Inflammatory macrophage (primary cell): ENCODE measurements at regions not wholly inside any gene's neighbourhood (a gene's known extent, or its start where the extent isn't known, plus 50 kb on each side); places are given as distances from the start of the nearest gene placed in this dataset.

Source experiments
- DNase-seq, 2 donors: peaks; one replicate each; pipeline ENCODE4 v3.0.0-alpha.2; 2020 to 2022

- DNase-seq = no peak
Measured at GRCh38 chr7:113825832-113826231, 93.0 kb downstream of the PPP1R3A start.

GRCh38 chr7:113824117-113824823 is 94.5 kb downstream of the PPP1R3A start:
- no peak for DNase-seq

GRCh38 chr7:113819474-113819873 is 99.3 kb downstream of the PPP1R3A start:
- no peak for DNase-seq

GRCh38 chr7:113816639-113817038 is 102.2 kb downstream of the PPP1R3A start:
- no peak for DNase-seq

- no peak for DNase-seq
Measured at GRCh38 chr7:113813471-113813870, 105.3 kb downstream of the PPP1R3A start.

GRCh38 chr7:113812591-113813255 is 106.1 kb downstream of the PPP1R3A start:
- DNase-seq = no peak

- DNase-seq = no peak
Measured at GRCh38 chr7:113810080-113810744, 108.6 kb downstream of the PPP1R3A start.

GRCh38 chr7:113809581-113809980 is 109.2 kb downstream of the PPP1R3A start:
- no peak for DNase-seq

- DNase-seq = no peak
Measured at GRCh38 chr7:113806633-113807327, 112.0 kb downstream of the PPP1R3A start.

- DNase-seq = no peak
Measured at GRCh38 chr7:113805976-113806375, 112.8 kb downstream of the PPP1R3A start.

GRCh38 chr7:113804475-113805095 is 114.2 kb downstream of the PPP1R3A start:
- no peak for DNase-seq

GRCh38 chr7:113801751-113802150 is 117.1 kb downstream of the PPP1R3A start:
- no peak for DNase-seq

GRCh38 chr7:113800826-113801225 is 118.0 kb downstream of the PPP1R3A start:
- no peak for DNase-seq

GRCh38 chr7:113799896-113800295 is 118.9 kb downstream of the PPP1R3A start:
- no peak for DNase-seq

GRCh38 chr7:113797420-113798010 is 121.3 kb downstream of the PPP1R3A start:
- no peak for DNase-seq

GRCh38 chr7:113796557-113796956 is 122.3 kb downstream of the PPP1R3A start:
- peak; percentile 7 to 8 for DNase-seq

GRCh38 chr7:113794573-113794972 is 124.2 kb downstream of the PPP1R3A start:
- DNase-seq = no peak

GRCh38 chr7:113793171-113793570 is 125.6 kb downstream of the PPP1R3A start:
- DNase-seq = no peak

GRCh38 chr7:113790025-113790424 is 128.8 kb downstream of the PPP1R3A start:
- DNase-seq = no peak

GRCh38 chr7:113787106-113787505 is 131.7 kb downstream of the PPP1R3A start:
- no peak for DNase-seq

- no peak for DNase-seq
Measured at GRCh38 chr7:113784956-113785355, 133.9 kb downstream of the PPP1R3A start.

- DNase-seq = peak; percentile 66 to 69
Measured at GRCh38 chr7:113784316-113784715, 134.5 kb downstream of the PPP1R3A start.
